ENCODE measurements at regions not wholly inside any gene's neighbourhood (a gene's known extent, or its start where the extent isn't known, plus 50 kb on each side); places are given as distances from the start of the nearest gene placed in this dataset.

GRCh38 chr12:118526255-118527095, 150.1 kb downstream of the SUDS3 start:
- Histone ChIP-seq H3K9me2 (ENCODE audit: insufficient read depth) (peaks cover 18% of the 10 kb centered on the region; the same call in 1 of the 2 replicates), H3K36me3 (ENCODE audit: insufficient read depth) (no peaks in the 10 kb centered on the region; the same call in 1 of the 2 replicates), H3K27ac (ENCODE audit: low read depth) (no peak overlapping the region), H3K79me2 (replicated peaks; ENCODE audit: insufficient read depth) (no peaks in the 10 kb centered on the region), H3K4me3 (no peak overlapping the region), H2AFZ (no peak overlapping the region), H3K4me2 (no peak overlapping the region), H3F3A (replicated peaks; ENCODE audit: low read depth) (no peaks in the 10 kb centered on the region), H4K20me1 (replicated peaks; ENCODE audit: insufficient read depth) (no peaks in the 10 kb centered on the region), H3K4me1 (ENCODE audit: insufficient read depth) (no peaks in the 10 kb centered on the region; the same call in 1 of the 2 replicates), H3K27me3 (ENCODE audit: insufficient read depth) (no peaks in the 10 kb centered on the region)
- Mint-ChIP-seq H3K36me3 (ENCODE audit: low read depth) (no peaks in the 10 kb centered on the region), H3K4me3 (no peak overlapping the region), H3K9me3 (no peaks in the 10 kb centered on the region; the same call in 2 of the 3 replicates), H3K4me1 (no peaks in the 10 kb centered on the region), H3K27ac (no peak overlapping the region), H3K27me3 (ENCODE audit: insufficient read depth, low read depth, poor library complexity) (peaks cover 2% of the 10 kb centered on the region)
- TF ChIP-seq, protein P1, sequence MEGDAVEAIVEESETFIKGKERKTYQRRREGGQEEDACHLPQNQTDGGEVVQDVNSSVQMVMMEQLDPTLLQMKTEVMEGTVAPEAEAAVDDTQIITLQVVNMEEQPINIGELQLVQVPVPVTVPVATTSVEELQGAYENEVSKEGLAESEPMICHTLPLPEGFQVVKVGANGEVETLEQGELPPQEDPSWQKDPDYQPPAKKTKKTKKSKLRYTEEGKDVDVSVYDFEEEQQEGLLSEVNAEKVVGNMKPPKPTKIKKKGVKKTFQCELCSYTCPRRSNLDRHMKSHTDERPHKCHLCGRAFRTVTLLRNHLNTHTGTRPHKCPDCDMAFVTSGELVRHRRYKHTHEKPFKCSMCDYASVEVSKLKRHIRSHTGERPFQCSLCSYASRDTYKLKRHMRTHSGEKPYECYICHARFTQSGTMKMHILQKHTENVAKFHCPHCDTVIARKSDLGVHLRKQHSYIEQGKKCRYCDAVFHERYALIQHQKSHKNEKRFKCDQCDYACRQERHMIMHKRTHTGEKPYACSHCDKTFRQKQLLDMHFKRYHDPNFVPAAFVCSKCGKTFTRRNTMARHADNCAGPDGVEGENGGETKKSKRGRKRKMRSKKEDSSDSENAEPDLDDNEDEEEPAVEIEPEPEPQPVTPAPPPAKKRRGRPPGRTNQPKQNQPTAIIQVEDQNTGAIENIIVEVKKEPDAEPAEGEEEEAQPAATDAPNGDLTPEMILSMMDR (conservative IDR thresholded peaks at IDR 0.05; ENCODE audit: low read depth in 2 of 2) = no peak
- TF ChIP-seq ZNF462 (CRISPR knock-in tag; IDR thresholded peaks at IDR 0.05) (no peak), REST (IDR thresholded peaks at IDR 0.05; ENCODE audit: unreplicated experiment) (no peak), STAT1 (IDR thresholded peaks at IDR 0.05; ENCODE audit: unreplicated experiment) (no peak), POLR2AphosphoS5 (IDR thresholded peaks at IDR 0.05; ENCODE audit: low read depth) (no peak), ZNF114 (CRISPR knock-in tag; IDR thresholded peaks at IDR 0.05) (no peak), CREB1 (CRISPR knock-in tag; IDR thresholded peaks at IDR 0.05; ENCODE audit: low read depth) (no peak), ETS1 (IDR thresholded peaks at IDR 0.05) (no peak), EZH2phosphoT487 (IDR thresholded peaks at IDR 0.05; ENCODE audit: unreplicated experiment) (no peak), EZH2 (IDR thresholded peaks at IDR 0.05; ENCODE audit: low read depth, unreplicated experiment) (no peak)
- DNase-seq (ENCODE audit: low spot score) = no peak
- no peak for ATAC-seq

Measured in GM23338 (cell line).